Trophoblast cell (in vitro differentiated cells and primary cell): ENCODE measurements at regions not wholly inside any gene's neighbourhood (a gene's known extent, or its start where the extent isn't known, plus 50 kb on each side); places are given as distances from the start of the nearest gene placed in this dataset.

Experiments used
- DNase-seq, 2 donors: peaks; one replicate each; pipeline ENCODE4 v3.0.0-alpha.2; 2016
- H2AFZ ChIP-seq: 2 replicates; pipeline ENCODE4 v1.6.1; 2013; ENCODE audit warnings: low read length, moderate library complexity, mild to moderate bottlenecking; ENCODE audit not compliant: insufficient read depth, poor library complexity
- H2AK5ac ChIP-seq: 2 replicates; pipeline ENCODE4 v1.6.1; 2013; ENCODE audit warnings: mild to moderate bottlenecking, low read length
- H2BK120ac ChIP-seq: 2 replicates; pipeline ENCODE4 v1.6.1; 2013; ENCODE audit warnings: low read length, mild to moderate bottlenecking, moderate library complexity; ENCODE audit not compliant: insufficient read depth, poor library complexity
- H2BK12ac ChIP-seq: 2 replicates; pipeline ENCODE4 v1.6.1; 2013; ENCODE audit warnings: mild to moderate bottlenecking, low read length, moderate library complexity
- H2BK5ac ChIP-seq: 2 replicates; pipeline ENCODE4 v1.6.1; 2013; ENCODE audit warnings: low read length, low read depth, moderate library complexity, mild to moderate bottlenecking; ENCODE audit not compliant: poor library complexity
- H3K14ac ChIP-seq: 2 replicates; pipeline ENCODE4 v1.6.1; 2013; ENCODE audit warnings: mild to moderate bottlenecking, low read length
- H3K18ac ChIP-seq: 2 replicates; pipeline ENCODE4 v1.6.1; 2013; ENCODE audit warnings: mild to moderate bottlenecking, low read length
- H3K23ac ChIP-seq: 2 replicates; pipeline ENCODE4 v1.6.1; 2013; ENCODE audit warnings: low read length
- H3K27ac ChIP-seq: 2 replicates; pipeline ENCODE4 v1.5.1; 2013; ENCODE audit warnings: low read depth, mild to moderate bottlenecking, inconsistent platforms, low read length, moderate library complexity
- H3K27me3 ChIP-seq: 2 replicates; pipeline ENCODE4 v1.6.1; 2013; ENCODE audit warnings: inconsistent platforms, mild to moderate bottlenecking, low read length, moderate library complexity; ENCODE audit not compliant: insufficient read depth
- H3K36me3 ChIP-seq, 2 experiments: 1 replicate in 1 of 2; 2 replicates in 1 of 2; pipeline ENCODE4 v1.6.1; 2013; ENCODE audit warnings: low read length in 2 of 2, mild to moderate bottlenecking in 2 of 2, moderate library complexity in 1 of 2; ENCODE audit not compliant: insufficient read depth in 2 of 2, control insufficient read depth in 1 of 2
- H3K4ac ChIP-seq: 2 replicates; pipeline ENCODE4 v1.6.1; 2013; ENCODE audit warnings: low read depth, mild to moderate bottlenecking, low read length, moderate library complexity
- H3K4me1 ChIP-seq, 2 experiments: 1 replicate in 1 of 2; 2 replicates in 1 of 2; pipeline ENCODE4 v1.6.1; 2013; ENCODE audit warnings: low read length in 2 of 2, mild to moderate bottlenecking in 2 of 2, moderate library complexity in 1 of 2; ENCODE audit not compliant: insufficient read depth in 2 of 2, control insufficient read depth in 1 of 2
- H3K4me2 ChIP-seq: 2 replicates; pipeline ENCODE4 v1.6.1; 2013; ENCODE audit warnings: inconsistent platforms, mild to moderate bottlenecking, low read length, moderate library complexity
- H3K4me3 ChIP-seq: 2 replicates; pipeline ENCODE4 v1.5.1; 2013; ENCODE audit warnings: mild to moderate bottlenecking, low read depth, low read length, inconsistent platforms
- H3K79me1 ChIP-seq: one replicate; pipeline ENCODE4 v1.6.1; 2013; ENCODE audit warnings: low read length
- H3K79me2 ChIP-seq: 2 replicates; pipeline ENCODE4 v1.6.1; 2013; ENCODE audit warnings: low read length, mild to moderate bottlenecking; ENCODE audit not compliant: control insufficient read depth, insufficient read depth, poor library complexity
- H3K9ac ChIP-seq: 2 replicates; pipeline ENCODE4 v1.6.1; 2013; ENCODE audit warnings: mild to moderate bottlenecking, low read length
- H3K9me3 ChIP-seq: 2 replicates; pipeline ENCODE4 v1.6.1; 2013; ENCODE audit warnings: low read depth, mild to moderate bottlenecking, control low read depth, inconsistent platforms, low read length; ENCODE audit not compliant: insufficient read depth
- H4K12ac ChIP-seq: 2 replicates; pipeline ENCODE4 v1.6.1; 2013; ENCODE audit warnings: low read depth, mild to moderate bottlenecking, low read length, moderate library complexity
- H4K8ac ChIP-seq: 2 replicates; pipeline ENCODE4 v1.6.1; 2013; ENCODE audit warnings: low read depth, mild to moderate bottlenecking, low read length, moderate library complexity
- H4K91ac ChIP-seq: one replicate; pipeline ENCODE4 v1.6.1; 2013; ENCODE audit warnings: low read depth, mild to moderate bottlenecking, low read length, moderate library complexity
- WGBS: extraction: QIAGEN DNeasy Blood & Tissue Kit; methylation state at CpG from one replicate; pipeline ENCODE4 v1.1.7; 2013; ENCODE audit warnings: missing lambda C conversion rate; ENCODE audit not compliant: insufficient read length, insufficient coverage; ENCODE audit errors: extremely low coverage; 5-methylcytosine and 5-hydroxymethylcytosine counted together

DNA sequence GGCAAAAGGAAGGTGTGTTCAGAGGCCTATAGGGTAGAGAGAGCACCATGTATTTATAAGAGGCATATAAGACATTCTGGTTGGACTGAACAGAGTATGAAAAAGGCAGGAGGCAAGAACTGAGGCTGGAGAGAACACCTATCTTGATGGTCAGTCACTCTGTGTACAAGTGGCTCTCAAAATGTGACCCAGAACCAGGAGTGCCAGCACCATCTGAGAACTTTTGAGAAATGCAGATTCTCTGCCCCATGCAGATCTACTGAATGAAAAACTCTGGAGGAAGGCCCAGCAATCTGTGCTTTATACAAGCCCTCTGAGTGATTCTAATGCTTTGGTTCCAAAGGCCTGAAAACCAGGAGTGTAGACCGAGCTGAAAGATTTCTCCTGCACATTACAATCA lies 324.0 kb upstream of the IL12A start:
- no CpG with 5 or more reads among the region's 1 CpG for whole genome bisulfite sequencing

DNA sequence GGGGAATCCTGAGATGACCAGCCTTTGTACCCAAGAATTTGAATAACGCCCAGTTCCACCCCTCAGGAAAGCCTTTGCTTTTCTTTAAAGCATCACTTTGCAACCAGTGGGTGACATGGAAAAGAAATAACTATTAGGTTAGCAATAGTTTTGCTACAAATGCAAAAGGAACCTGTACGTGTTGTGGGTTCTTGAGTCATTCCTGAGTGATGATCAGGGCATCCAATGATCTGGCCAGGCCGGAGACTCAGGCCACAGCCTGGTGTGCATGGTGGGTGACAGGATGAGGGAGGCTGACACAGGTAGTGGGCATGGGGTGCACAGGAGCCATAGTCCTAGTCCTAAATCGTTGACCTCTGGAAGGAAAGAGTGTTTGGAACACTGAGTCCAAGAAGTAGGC lies 321.4 kb upstream of the IL12A start:
- no CpG with 5 or more reads among the region's 4 CpGs for WGBS

More for the DNA sequence above, 324.0 kb upstream of the IL12A start:
- no peaks in the 10 kb centered on the region for H3K79me2 ChIP-seq
- no peak overlapping the region for H3K14ac ChIP-seq
- no peaks in the 10 kb centered on the region for H3K9me3 ChIP-seq
- no peak for DNase-seq
- no peak overlapping the region for H2AFZ ChIP-seq
- H3K4me1 ChIP-seq, result peaks cover 0 to 3% of the 10 kb centered on the region in 2 experiments
- H4K8ac ChIP-seq, result no peak overlapping the region
- no peak overlapping the region for H3K27ac ChIP-seq
- H3K4me3 ChIP-seq, result no peak overlapping the region
- H3K4me2 ChIP-seq, result no peak overlapping the region
- H3K9ac ChIP-seq, result no peak overlapping the region
- no peak overlapping the region for H3K4ac ChIP-seq
- H2AK5ac ChIP-seq, result no peak overlapping the region
- no peaks in the 10 kb centered on the region for H3K79me1 ChIP-seq
- no peak overlapping the region for H2BK5ac ChIP-seq
- no peak overlapping the region for H4K91ac ChIP-seq
- no peak overlapping the region for H2BK12ac ChIP-seq
- H3K18ac ChIP-seq, result no peak overlapping the region
- no peaks in the 10 kb centered on the region for H3K27me3 ChIP-seq
- H3K23ac ChIP-seq, result no peak overlapping the region
- H4K12ac ChIP-seq, result no peak overlapping the region
- H3K36me3 ChIP-seq, result no peaks in the 10 kb centered on the region
- H2BK120ac ChIP-seq, result no peak overlapping the region

DNA sequence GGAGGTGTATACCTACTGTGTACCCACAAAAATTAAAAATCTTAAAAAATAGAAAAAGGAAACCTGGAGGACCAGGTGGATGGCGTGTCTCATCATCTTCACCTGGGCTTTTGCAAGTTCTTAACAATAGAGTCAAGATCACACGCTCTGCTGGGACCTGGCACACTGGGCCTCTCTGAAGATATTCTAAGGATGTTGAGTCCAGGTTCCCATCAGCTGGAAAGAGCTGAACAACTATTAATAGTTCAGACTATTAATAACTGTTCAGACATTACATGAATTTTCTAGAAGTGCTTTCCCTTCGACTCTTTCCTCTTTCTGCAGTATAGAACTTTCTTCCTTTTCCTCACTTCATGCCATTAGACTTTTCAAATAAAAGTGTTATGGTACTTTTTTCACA lies 320.2 kb upstream of the IL12A start:
- Histone ChIP-seq H3K9me3 (no peaks in the 10 kb centered on the region), H3K27me3 (no peaks in the 10 kb centered on the region), H3K23ac (no peak overlapping the region), H2AFZ (no peak overlapping the region), H3K4me1 (peaks cover 0 to 3% of the 10 kb centered on the region in 2 experiments), H2BK120ac (no peak overlapping the region), H3K18ac (no peak overlapping the region), H3K4me3 (no peak overlapping the region), H4K12ac (no peak overlapping the region), H3K4ac (no peak overlapping the region), H3K79me1 (no peaks in the 10 kb centered on the region), H3K79me2 (no peaks in the 10 kb centered on the region), H3K14ac (no peak overlapping the region), H4K91ac (no peak overlapping the region), H2BK12ac (no peak overlapping the region), H4K8ac (no peak overlapping the region), H2BK5ac (no peak overlapping the region), H2AK5ac (no peak overlapping the region), H3K27ac (no peak overlapping the region), H3K4me2 (no peak overlapping the region), H3K9ac (no peak overlapping the region), H3K36me3 (no peaks in the 10 kb centered on the region)
- DNase-seq, result no peak
- no CpG with 5 or more reads among the region's 3 CpGs for WGBS

More for the DNA sequence above, 321.4 kb upstream of the IL12A start:
- Histone ChIP-seq H3K9ac (no peak overlapping the region), H3K23ac (no peak overlapping the region), H3K4ac (no peak overlapping the region), H4K8ac (no peak overlapping the region), H2BK5ac (no peak overlapping the region), H3K18ac (no peak overlapping the region), H2BK120ac (no peak overlapping the region), H4K91ac (no peak overlapping the region), H2AFZ (no peak overlapping the region), H3K79me1 (no peaks in the 10 kb centered on the region), H3K4me1 (peaks cover 0 to 3% of the 10 kb centered on the region in 2 experiments), H3K4me3 (no peak overlapping the region), H2AK5ac (no peak overlapping the region), H3K4me2 (no peak overlapping the region), H3K9me3 (no peaks in the 10 kb centered on the region), H3K36me3 (no peaks in the 10 kb centered on the region), H4K12ac (no peak overlapping the region), H3K27ac (no peak overlapping the region), H3K27me3 (no peaks in the 10 kb centered on the region), H3K79me2 (no peaks in the 10 kb centered on the region), H3K14ac (no peak overlapping the region), H2BK12ac (no peak overlapping the region)
- no peak for DNase-seq

DNA sequence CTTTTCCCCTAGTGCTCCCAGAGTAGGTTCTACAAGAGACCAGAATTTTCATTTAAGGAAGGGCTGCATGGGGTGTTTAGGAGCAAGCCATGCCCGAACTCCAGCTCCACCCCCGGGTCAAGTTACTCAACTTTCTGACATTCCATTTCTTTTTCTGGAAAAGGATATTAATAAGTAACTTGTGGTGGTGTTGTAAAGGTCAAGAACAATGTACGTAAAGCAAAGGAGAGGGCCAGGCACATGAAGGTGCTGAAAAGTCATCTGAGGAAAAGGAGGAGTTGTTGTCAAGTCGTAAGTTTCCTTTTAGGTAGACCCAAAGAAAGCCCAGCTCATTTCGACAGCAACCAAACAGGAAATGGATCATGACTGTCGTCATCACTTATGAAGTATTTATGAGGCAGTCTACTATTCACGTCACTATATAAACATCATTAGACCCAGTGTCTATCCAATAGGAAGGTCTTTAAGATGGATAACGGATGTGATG lies 319.6 kb upstream of the IL12A start:
- H2AFZ ChIP-seq, result no peak overlapping the region
- no peak overlapping the region for H4K91ac ChIP-seq

More for the DNA sequence above, 319.6 kb upstream of the IL12A start:
- H4K8ac ChIP-seq, result no peak overlapping the region
- no peak overlapping the region for H2BK120ac ChIP-seq
- H3K27ac ChIP-seq, result peak overlapping the region; percentile 55
- no peak overlapping the region for H3K23ac ChIP-seq
- no CpG with 5 or more reads among the region's 8 CpGs for WGBS
- H3K18ac ChIP-seq, result no peak overlapping the region
- H2BK12ac ChIP-seq, result no peak overlapping the region
- no peak overlapping the region for H4K12ac ChIP-seq
- H3K79me2 ChIP-seq, result no peaks in the 10 kb centered on the region
- no peak overlapping the region for H3K4me2 ChIP-seq
- H2AK5ac ChIP-seq, result no peak overlapping the region
- no peak overlapping the region for H3K14ac ChIP-seq
- H3K4me3 ChIP-seq, result no peak overlapping the region
- H3K4ac ChIP-seq, result no peak overlapping the region
- H3K36me3 ChIP-seq, result no peaks in the 10 kb centered on the region
- H3K9me3 ChIP-seq, result no peaks in the 10 kb centered on the region
- H3K4me1 ChIP-seq, result peaks cover 0 to 3% of the 10 kb centered on the region in 2 experiments
- H3K9ac ChIP-seq, result no peak overlapping the region
- no peaks in the 10 kb centered on the region for H3K27me3 ChIP-seq
- no peak for DNase-seq
- H2BK5ac ChIP-seq, result no peak overlapping the region
- H3K79me1 ChIP-seq, result no peaks in the 10 kb centered on the region
